Astrocyte of the spinal cord (primary cell): ENCODE measurements at regions not wholly inside any gene's neighbourhood (a gene's known extent, or its start where the extent isn't known, plus 50 kb on each side); places are given as distances from the start of the nearest gene placed in this dataset.

Source experiments
- DNase-seq: peaks from one replicate; pipeline ENCODE4 v3.0.0; 2011; ENCODE audit warnings: low read depth, low spot score
- H3K4me3 ChIP-seq: 2 replicates; pipeline ENCODE4 v1.5.1; 2011; ENCODE audit warnings: low read depth, mild to moderate bottlenecking, low read length, moderate library complexity
- in situ Hi-C: cut with HindIII; loops from 2 replicates; pipeline ENCODE4 v1.10.0; 2017; ENCODE audit warnings: low sequenced_read_pairs
- TF ChIP-seq, protein P1 (sequence below): IDR thresholded peaks from 2 replicates; pipeline ENCODE4 v1.5.1; 2012; ENCODE audit warnings: low read depth, mild to moderate bottlenecking, low read length, inconsistent platforms

DNA sequence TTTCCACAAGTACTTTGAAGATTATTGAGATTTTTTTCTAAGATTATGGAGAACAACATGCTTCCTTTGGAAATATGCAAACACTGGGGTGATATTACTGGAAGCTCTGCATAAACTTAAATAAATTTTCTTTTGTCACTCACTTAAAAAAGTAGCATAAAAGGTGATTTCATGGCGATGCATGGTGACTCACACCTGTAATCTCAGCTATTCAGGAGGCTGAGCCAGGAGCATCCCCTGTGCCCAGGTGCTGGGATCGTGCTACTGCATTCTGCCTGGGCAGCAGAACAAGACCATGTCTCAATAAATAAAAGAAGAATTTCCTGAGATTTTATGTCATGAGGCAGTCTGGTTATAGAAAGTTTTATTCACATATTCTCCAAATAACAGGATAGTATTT is 679.1 kb upstream of the CDH2 start:
- in situ Hi-C loops, result no loop called here
- no peak for DNase-seq
- TF ChIP-seq, protein P1, sequence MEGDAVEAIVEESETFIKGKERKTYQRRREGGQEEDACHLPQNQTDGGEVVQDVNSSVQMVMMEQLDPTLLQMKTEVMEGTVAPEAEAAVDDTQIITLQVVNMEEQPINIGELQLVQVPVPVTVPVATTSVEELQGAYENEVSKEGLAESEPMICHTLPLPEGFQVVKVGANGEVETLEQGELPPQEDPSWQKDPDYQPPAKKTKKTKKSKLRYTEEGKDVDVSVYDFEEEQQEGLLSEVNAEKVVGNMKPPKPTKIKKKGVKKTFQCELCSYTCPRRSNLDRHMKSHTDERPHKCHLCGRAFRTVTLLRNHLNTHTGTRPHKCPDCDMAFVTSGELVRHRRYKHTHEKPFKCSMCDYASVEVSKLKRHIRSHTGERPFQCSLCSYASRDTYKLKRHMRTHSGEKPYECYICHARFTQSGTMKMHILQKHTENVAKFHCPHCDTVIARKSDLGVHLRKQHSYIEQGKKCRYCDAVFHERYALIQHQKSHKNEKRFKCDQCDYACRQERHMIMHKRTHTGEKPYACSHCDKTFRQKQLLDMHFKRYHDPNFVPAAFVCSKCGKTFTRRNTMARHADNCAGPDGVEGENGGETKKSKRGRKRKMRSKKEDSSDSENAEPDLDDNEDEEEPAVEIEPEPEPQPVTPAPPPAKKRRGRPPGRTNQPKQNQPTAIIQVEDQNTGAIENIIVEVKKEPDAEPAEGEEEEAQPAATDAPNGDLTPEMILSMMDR, result no peak
- no peak overlapping the region for H3K4me3 ChIP-seq

DNA sequence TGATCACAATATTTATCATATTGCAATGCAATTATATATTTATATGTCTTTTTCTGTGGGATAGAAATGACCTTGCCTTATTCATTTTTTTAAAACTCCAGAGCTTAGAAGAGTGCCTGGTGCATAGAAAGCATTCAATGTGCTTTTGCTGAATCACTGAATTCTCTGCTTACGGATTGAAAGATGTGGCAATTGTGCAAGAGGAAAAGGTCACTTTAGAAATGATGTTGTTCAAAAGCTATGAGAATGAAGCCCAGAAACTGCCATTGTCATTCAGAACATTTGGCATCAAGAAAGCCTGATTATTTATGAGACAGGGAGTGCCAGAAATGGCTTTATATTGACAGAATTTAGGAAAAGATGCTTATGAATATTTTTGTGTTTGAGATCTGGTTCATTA is 678.6 kb upstream of the CDH2 start:
- TF ChIP-seq, protein P1, result no peak
- no peak overlapping the region for H3K4me3 ChIP-seq
- in situ Hi-C loops, result no loop called here
- DNase-seq, result peak; percentile 18

DNA sequence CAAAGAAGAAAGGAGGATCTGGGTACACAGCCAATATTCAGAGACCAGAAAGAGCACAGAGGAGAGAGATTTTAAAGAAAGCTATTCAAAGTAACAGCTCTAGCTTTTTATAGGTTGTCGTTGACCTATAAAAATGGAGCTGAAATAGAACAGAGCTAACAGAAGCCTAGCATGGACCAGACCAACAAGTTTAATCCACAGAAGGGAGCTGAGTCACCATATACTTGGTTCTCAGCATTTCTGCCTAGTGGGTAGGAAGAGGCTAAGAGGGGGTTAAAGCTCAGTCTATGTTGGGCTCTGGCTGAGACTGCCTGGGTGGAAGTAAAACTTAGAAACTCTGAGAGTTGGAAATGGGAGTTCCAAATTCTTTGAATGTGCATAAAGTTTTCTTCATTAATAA is 678.0 kb upstream of the CDH2 start:
- no peak overlapping the region for H3K4me3 ChIP-seq
- in situ Hi-C loops, result no loop called here
- TF ChIP-seq, protein P1, result no peak
- no peak for DNase-seq

DNA sequence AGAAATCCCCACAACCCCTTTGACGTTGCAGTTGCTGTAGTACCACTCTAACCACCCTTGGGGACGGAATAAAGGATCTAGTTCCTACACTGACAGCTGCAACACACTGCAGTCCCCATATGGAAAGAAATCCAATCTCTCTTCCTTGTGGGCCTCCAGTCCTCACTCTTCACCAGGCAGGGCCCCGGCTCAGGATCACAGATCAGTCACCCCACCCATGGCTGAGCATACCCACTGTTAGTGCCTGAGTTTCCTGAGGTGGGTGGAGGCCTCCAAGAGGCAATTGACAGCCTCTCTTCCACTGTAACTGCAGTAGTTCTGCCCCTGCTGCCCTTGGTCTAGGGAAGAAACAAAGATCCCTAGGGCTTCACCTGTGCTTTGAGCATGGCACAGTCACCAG is 670.0 kb upstream of the CDH2 start:
- TF ChIP-seq, protein P1, result no peak
- DNase-seq, result no peak
- no peak overlapping the region for H3K4me3 ChIP-seq
- in situ Hi-C loops, result no loop called here

DNA sequence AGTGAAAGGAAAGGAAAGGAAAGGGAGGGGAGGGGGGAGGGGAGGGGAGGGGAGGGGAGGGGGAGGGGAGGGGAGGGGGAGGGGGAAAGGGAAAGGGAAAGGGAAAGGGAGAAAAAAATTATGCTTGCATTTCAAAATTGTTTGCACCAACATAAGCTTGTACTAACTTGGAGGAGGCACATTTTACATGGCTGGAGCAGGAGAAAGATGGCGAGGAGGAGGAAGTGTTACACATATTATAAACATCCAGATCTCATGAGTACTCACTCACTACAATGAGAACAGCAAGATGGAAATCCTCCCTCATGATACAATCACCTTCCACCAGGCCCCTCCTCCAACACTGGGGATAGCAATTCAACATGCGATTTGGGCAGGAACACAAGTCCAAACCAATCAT is 660.2 kb upstream of the CDH2 start:
- TF ChIP-seq, protein P1, result no peak
- no peak overlapping the region for H3K4me3 ChIP-seq
- in situ Hi-C loops, result no loop called here
- no peak for DNase-seq

DNA sequence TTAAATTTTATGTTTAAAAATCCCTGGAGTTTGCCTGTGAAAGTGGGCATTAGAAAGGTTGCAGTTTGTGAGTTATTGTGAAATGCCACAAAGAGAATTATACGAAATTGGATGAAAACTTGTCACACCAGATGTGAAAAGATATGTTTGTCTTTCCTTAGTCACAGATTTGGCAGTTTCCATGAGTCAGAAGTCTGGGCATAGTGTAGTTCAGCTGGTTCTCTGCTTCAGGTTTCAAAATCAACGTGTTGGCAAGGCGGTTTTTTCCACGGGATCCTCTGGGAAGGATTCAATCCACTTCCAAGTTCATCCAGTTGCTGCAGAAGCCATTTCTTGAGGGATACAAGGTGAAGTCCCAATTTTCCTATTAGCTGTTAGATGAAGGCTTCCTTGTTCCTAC is 658.0 kb upstream of the CDH2 start:
- no peak overlapping the region for H3K4me3 ChIP-seq
- peak; percentile 76 for DNase-seq
- in situ Hi-C loops, result no loop called here
- TF ChIP-seq, protein P1, result no peak

DNA sequence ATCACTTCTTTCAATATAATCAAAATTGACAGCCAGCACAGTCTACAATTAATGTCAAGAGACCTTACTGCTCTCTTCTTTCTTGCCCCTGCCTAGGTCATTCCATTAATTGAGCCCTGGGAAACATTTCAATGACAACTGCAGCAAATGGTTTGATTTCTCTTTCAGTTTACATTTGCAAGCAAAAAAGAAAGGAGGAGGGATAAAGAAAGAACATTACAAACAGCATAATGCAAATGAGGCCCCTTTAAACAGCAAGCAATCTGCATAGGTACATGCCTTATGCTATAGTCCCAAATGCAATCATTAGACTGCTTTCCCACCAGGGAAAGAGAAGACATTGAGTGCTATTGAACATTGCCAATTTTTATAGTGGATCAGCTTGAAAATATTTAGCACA is 655.0 kb upstream of the CDH2 start:
- in situ Hi-C loops, result no loop called here
- TF ChIP-seq, protein P1, result no peak
- no peak for DNase-seq
- H3K4me3 ChIP-seq, result no peak overlapping the region
